Vagina (tissue), 2 donors: ENCODE measurements at regions not wholly inside any gene's neighbourhood (a gene's known extent, or its start where the extent isn't known, plus 50 kb on each side); places are given as distances from the start of the nearest gene placed in this dataset.

ENCODE experiments used
- DNase-seq, 2 donors: peaks; one replicate each; pipeline ENCODE4 v3.0.0-alpha.2; 2017; ENCODE audit errors: extremely low spot score in 2 of 2
- H3K27ac ChIP-seq: fragments of 200-600 bp; sonication (generic); one replicate; pipeline ENCODE4 v1.5.1; 2019
- H3K27me3 ChIP-seq: fragments of 200-600 bp; sonication (generic); one replicate; pipeline ENCODE4 v1.5.1; 2019
- H3K36me3 ChIP-seq, 2 donors: fragments of 200-600 bp; sonication (generic); one replicate each; pipeline ENCODE4 v1.5.1; 2017 to 2019
- H3K4me1 ChIP-seq: fragments of 200-600 bp; sonication (generic); one replicate; pipeline ENCODE4 v1.5.1; 2019
- H3K4me3 ChIP-seq, 2 donors: fragments of 200-600 bp; sonication (generic); 1 replicate in 1 of 2; 2 replicates in 1 of 2; pipeline ENCODE4 v1.5.1; 2016 to 2019
- H3K9me3 ChIP-seq: fragments of 200-600 bp; sonication (generic); one replicate; pipeline ENCODE4 v1.5.1; 2019
- CTCF ChIP-seq, 3 experiments: fragments of 450-650 bp in 2 of 3; fragments of 200-600 bp in 1 of 3; sonication (generic) in 1 of 3; IDR thresholded peaks; one replicate each; pipeline ENCODE4 v1.5.1; 2017 to 2019; ENCODE audit warnings: antibody characterized with exemption in 3 of 3, mild to moderate bottlenecking in 2 of 3, moderate library complexity in 2 of 3
- POLR2A ChIP-seq, 2 donors: fragments of 450-650 bp; IDR thresholded peaks; one replicate each; pipeline ENCODE4 v1.6.1; 2017; ENCODE audit warnings: antibody characterized with exemption in 2 of 2, mild to moderate bottlenecking in 2 of 2, moderate library complexity in 2 of 2
- POLR2AphosphoS5 ChIP-seq, 2 donors: sonication (generic); formaldehyde crosslinking; IDR thresholded peaks; one replicate each; pipeline ENCODE4 v1.9.0; 2017; ENCODE audit warnings: antibody characterized with exemption in 2 of 2, mild to moderate bottlenecking in 2 of 2, low read depth in 1 of 2; ENCODE audit not compliant: insufficient read depth in 1 of 2
- intact Hi-C: fragments of 100-400 bp; cut with DNase I; formaldehyde crosslinking; loops from one replicate; pipeline ENCODE4 v1.15.1; 2023

- intact Hi-C loops = no loop called here
- no peaks in the 10 kb centered on the region for H3K4me1 ChIP-seq
- no peaks in the 10 kb centered on the region for H3K27me3 ChIP-seq
- no peak overlapping the region for H3K27ac ChIP-seq
- H3K9me3 ChIP-seq = no peaks in the 10 kb centered on the region
- no peak for DNase-seq
- no peaks in the 10 kb centered on the region for H3K36me3 ChIP-seq
- no peak overlapping the region for H3K4me3 ChIP-seq
- TF ChIP-seq CTCF (IDR thresholded peaks at IDR 0.05) = no peak
- TF ChIP-seq POLR2AphosphoS5 (IDR thresholded peaks at IDR 0.05; ENCODE audit: insufficient read depth in 1 of 2, low read depth in 1 of 2) = no peak
Measured at GRCh38 chr5:107253246-107253645, 417.5 kb downstream of the EFNA5 start.

- H3K36me3 ChIP-seq = no peaks in the 10 kb centered on the region
- TF ChIP-seq CTCF (IDR thresholded peaks at IDR 0.05) (no peak), POLR2AphosphoS5 (IDR thresholded peaks at IDR 0.05; ENCODE audit: insufficient read depth in 1 of 2, low read depth in 1 of 2) (no peak), POLR2A (IDR thresholded peaks at IDR 0.05) (no peak)
- intact Hi-C loops = no loop called here
Measured at GRCh38 chr5:107251151-107251550, 419.6 kb downstream of the EFNA5 start.

GRCh38 chr5:107248066-107248695 lies 422.6 kb downstream of the EFNA5 start:
- no peak for DNase-seq

More at GRCh38 chr5:107251151-107251550, 419.6 kb downstream of the EFNA5 start:
- Histone ChIP-seq H3K27ac (no peak overlapping the region), H3K9me3 (no peaks in the 10 kb centered on the region), H3K4me1 (no peaks in the 10 kb centered on the region), H3K4me3 (no peak overlapping the region), H3K27me3 (no peaks in the 10 kb centered on the region)
- DNase-seq = no peak

GRCh38 chr5:107247427-107247826 lies 423.3 kb downstream of the EFNA5 start:
- DNase-seq = no peak
- intact Hi-C loops = no loop called here

More at GRCh38 chr5:107248066-107248695, 422.6 kb downstream of the EFNA5 start:
- Histone ChIP-seq H3K27ac (no peak overlapping the region), H3K4me1 (no peaks in the 10 kb centered on the region), H3K27me3 (no peaks in the 10 kb centered on the region), H3K4me3 (no peak overlapping the region), H3K36me3 (no peaks in the 10 kb centered on the region), H3K9me3 (no peaks in the 10 kb centered on the region)
- intact Hi-C loops = no loop called here
- TF ChIP-seq POLR2AphosphoS5 (IDR thresholded peaks at IDR 0.05; ENCODE audit: insufficient read depth in 1 of 2, low read depth in 1 of 2) = no peak
- no peak for TF ChIP-seq POLR2A (IDR thresholded peaks at IDR 0.05)
- peak in 1 of 3 experiments; percentile 36 for TF ChIP-seq CTCF (IDR thresholded peaks at IDR 0.05)

More at GRCh38 chr5:107247427-107247826, 423.3 kb downstream of the EFNA5 start:
- no peaks in the 10 kb centered on the region for H3K27me3 ChIP-seq
- H3K4me1 ChIP-seq = no peaks in the 10 kb centered on the region
- H3K9me3 ChIP-seq = no peaks in the 10 kb centered on the region
- H3K36me3 ChIP-seq = no peaks in the 10 kb centered on the region
- TF ChIP-seq POLR2A (IDR thresholded peaks at IDR 0.05) (no peak), CTCF (IDR thresholded peaks at IDR 0.05) (no peak), POLR2AphosphoS5 (IDR thresholded peaks at IDR 0.05; ENCODE audit: insufficient read depth in 1 of 2, low read depth in 1 of 2) (no peak)
- H3K4me3 ChIP-seq = no peak overlapping the region
- no peak overlapping the region for H3K27ac ChIP-seq
